ENCODE measurements at regions not wholly inside any gene's neighbourhood (a gene's known extent, or its start where the extent isn't known, plus 50 kb on each side); places are given as distances from the start of the nearest gene placed in this dataset.
A peak's percentile ranks its signal among the peaks of the same experiment; 100 is the strongest.

DNA sequence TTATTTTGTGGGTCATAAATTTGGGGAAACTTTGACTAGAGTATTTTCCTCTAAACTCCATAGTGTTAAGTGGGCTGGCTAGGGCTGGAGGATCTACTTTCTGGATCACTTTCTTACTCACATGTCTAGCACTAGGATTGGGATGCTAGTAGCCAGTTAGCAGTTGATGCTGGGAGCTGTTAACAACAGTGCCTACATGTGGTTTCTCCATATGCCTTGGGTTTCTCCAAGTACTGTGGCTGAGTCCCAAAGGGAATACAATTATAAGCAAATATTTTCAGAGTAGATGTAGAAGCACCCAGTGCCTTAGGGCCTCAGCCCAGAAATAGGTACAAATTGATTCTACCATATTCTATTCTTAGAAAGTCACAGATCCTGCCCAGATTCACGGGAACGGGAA lies 1614.9 kb downstream of the ARAP2 start:
- H3K4me1 Mint-ChIP-seq (ENCODE audit: insufficient read depth, unreplicated experiment): no peaks in the 10 kb centered on the region
- no peak overlapping the region for H3K4me3 Mint-ChIP-seq (ENCODE audit: unreplicated experiment)
- peak overlapping the region; percentile 26 for H3K27ac Mint-ChIP-seq (ENCODE audit: low read depth, unreplicated experiment)
- BruUV-seq (replicated peaks): no TSS peak
- no peaks in the 10 kb centered on the region for H3K27me3 Mint-ChIP-seq (ENCODE audit: insufficient read depth, unreplicated experiment)
- DNase-seq (ENCODE audit: unreplicated experiment): no peak
- CTCF ChIA-PET: no interaction called here
- peaks cover 12% of the 10 kb centered on the region for H3K9me3 Mint-ChIP-seq (ENCODE audit: unreplicated experiment)
- H3K36me3 Mint-ChIP-seq (ENCODE audit: insufficient read depth, unreplicated experiment): no peaks in the 10 kb centered on the region
- TF ChIP-seq, protein P1, sequence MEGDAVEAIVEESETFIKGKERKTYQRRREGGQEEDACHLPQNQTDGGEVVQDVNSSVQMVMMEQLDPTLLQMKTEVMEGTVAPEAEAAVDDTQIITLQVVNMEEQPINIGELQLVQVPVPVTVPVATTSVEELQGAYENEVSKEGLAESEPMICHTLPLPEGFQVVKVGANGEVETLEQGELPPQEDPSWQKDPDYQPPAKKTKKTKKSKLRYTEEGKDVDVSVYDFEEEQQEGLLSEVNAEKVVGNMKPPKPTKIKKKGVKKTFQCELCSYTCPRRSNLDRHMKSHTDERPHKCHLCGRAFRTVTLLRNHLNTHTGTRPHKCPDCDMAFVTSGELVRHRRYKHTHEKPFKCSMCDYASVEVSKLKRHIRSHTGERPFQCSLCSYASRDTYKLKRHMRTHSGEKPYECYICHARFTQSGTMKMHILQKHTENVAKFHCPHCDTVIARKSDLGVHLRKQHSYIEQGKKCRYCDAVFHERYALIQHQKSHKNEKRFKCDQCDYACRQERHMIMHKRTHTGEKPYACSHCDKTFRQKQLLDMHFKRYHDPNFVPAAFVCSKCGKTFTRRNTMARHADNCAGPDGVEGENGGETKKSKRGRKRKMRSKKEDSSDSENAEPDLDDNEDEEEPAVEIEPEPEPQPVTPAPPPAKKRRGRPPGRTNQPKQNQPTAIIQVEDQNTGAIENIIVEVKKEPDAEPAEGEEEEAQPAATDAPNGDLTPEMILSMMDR (IDR thresholded peaks at IDR 0.05; ENCODE audit: unreplicated experiment): no peak
- POLR2A ChIA-PET: no interaction called here
- intact Hi-C loops (cut with micrococcal nuclease): no loop called here

DNA sequence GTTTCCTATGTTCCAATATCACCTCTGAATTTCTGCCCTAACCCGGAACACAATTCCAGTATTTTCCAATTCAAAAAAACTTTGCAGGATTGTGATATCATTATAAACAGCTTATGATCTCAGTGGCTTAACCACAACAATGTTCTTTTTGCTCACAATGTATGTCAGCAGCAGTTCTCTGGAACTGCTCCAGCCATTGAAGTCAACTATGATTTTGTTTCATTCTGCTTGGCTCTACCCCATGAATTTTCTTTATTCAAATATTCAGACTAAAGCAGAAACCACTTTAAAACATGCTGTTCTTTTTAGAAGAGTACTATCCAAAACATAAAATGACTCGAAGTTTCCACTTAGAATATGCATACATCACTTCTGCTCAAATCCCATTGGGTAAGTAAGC lies 1611.1 kb downstream of the ARAP2 start:
- no peak for DNase-seq (ENCODE audit: unreplicated experiment)
- no peak overlapping the region for H3K4me3 Mint-ChIP-seq (ENCODE audit: unreplicated experiment)
- TF ChIP-seq, protein P1 (IDR thresholded peaks at IDR 0.05; ENCODE audit: unreplicated experiment): no peak
- intact Hi-C loops (cut with micrococcal nuclease): no loop called here
- ChIA-PET CTCF (interaction anchor here (0.6 kb wide), 1 partner anchor 31 kb away, joined by 4 read pairs; no protein-coding TSS in a partner anchor), POLR2A (no interaction called here)
- no TSS peak for BruUV-seq (replicated peaks)
- H3K9me3 Mint-ChIP-seq (ENCODE audit: unreplicated experiment): peaks cover 7% of the 10 kb centered on the region
- H3K27ac Mint-ChIP-seq (ENCODE audit: low read depth, unreplicated experiment): no peak overlapping the region
- no peaks in the 10 kb centered on the region for H3K4me1 Mint-ChIP-seq (ENCODE audit: insufficient read depth, unreplicated experiment)
- H3K36me3 Mint-ChIP-seq (ENCODE audit: insufficient read depth, unreplicated experiment): no peaks in the 10 kb centered on the region
- no peaks in the 10 kb centered on the region for H3K27me3 Mint-ChIP-seq (ENCODE audit: insufficient read depth, unreplicated experiment)

DNA sequence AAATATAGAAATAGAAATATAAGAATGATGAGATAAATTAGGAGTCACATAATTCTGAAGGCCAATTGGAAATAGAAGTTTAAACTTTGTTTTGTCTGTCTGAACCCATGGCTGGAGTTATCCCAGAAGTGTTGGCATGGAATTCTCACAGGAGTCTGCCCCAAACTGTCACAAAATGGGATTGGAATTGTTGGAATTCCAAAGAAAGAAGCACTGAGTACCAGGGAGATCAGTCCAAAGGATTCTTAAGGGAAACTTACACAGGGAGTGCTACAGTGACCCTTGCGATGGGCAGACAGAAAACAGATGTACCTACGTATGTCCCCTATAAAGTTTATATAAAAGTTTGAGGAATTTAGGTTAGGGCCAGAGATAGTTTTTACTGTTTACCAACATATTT lies 1607.7 kb downstream of the ARAP2 start:
- Mint-ChIP-seq H3K27ac (ENCODE audit: low read depth, unreplicated experiment) (no peak overlapping the region), H3K4me1 (ENCODE audit: insufficient read depth, unreplicated experiment) (no peaks in the 10 kb centered on the region), H3K9me3 (ENCODE audit: unreplicated experiment) (peaks cover 7% of the 10 kb centered on the region), H3K4me3 (ENCODE audit: unreplicated experiment) (no peak overlapping the region), H3K36me3 (ENCODE audit: insufficient read depth, unreplicated experiment) (no peaks in the 10 kb centered on the region), H3K27me3 (ENCODE audit: insufficient read depth, unreplicated experiment) (no peaks in the 10 kb centered on the region)
- CTCF ChIA-PET: no interaction called here
- TF ChIP-seq, protein P1 (IDR thresholded peaks at IDR 0.05; ENCODE audit: unreplicated experiment): no peak
- no peak for DNase-seq (ENCODE audit: unreplicated experiment)
- no TSS peak for BruUV-seq (replicated peaks)
- POLR2A ChIA-PET: no interaction called here
- intact Hi-C loops (cut with micrococcal nuclease): no loop called here

DNA sequence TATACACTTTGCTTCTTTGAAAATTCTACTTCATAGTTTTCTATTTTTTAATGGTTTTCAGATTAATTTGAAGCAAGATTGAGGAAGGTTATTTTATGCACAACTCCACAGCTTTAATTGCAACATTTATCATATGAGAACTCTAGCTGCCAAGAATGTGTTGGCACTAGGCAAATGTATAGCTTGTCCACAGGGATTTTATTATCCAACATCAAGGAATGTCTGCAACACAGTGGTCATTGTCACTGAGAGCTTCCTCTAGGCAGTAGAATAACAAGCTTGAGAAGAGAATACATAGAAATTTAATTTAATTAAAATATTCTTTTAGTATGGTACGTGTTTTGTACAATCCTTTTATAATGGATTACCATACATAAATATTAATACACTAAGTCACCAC lies 1600.8 kb downstream of the ARAP2 start:
- H3K4me1 Mint-ChIP-seq (ENCODE audit: insufficient read depth, unreplicated experiment): peaks cover 6% of the 10 kb centered on the region
- DNase-seq (ENCODE audit: unreplicated experiment): peak; percentile 4
- no peak overlapping the region for H3K27ac Mint-ChIP-seq (ENCODE audit: low read depth, unreplicated experiment)
- intact Hi-C loops (cut with micrococcal nuclease): no loop called here
- H3K4me3 Mint-ChIP-seq (ENCODE audit: unreplicated experiment): no peak overlapping the region
- ChIA-PET CTCF (no interaction called here), POLR2A (interaction anchor here (1.0 kb wide), 1 partner anchor 12 kb away, joined by 3 read pairs; no protein-coding TSS in a partner anchor)
- H3K36me3 Mint-ChIP-seq (ENCODE audit: insufficient read depth, unreplicated experiment): no peaks in the 10 kb centered on the region
- H3K27me3 Mint-ChIP-seq (ENCODE audit: insufficient read depth, unreplicated experiment): no peaks in the 10 kb centered on the region
- H3K9me3 Mint-ChIP-seq (ENCODE audit: unreplicated experiment): peaks cover 7% of the 10 kb centered on the region
- TF ChIP-seq, protein P1 (IDR thresholded peaks at IDR 0.05; ENCODE audit: unreplicated experiment): no peak
- BruUV-seq (replicated peaks): no TSS peak

Data from MCF 10A (cell line).